GM13976 (cell line): ENCODE measurements at regions not wholly inside any gene's neighbourhood (a gene's known extent, or its start where the extent isn't known, plus 50 kb on each side); places are given as distances from the start of the nearest gene placed in this dataset.

Source experiments
- DNase-seq: peaks from one replicate; pipeline ENCODE4 v3.0.0; 2012; ENCODE audit warnings: low spot score
- in situ Hi-C: fragments of 300-500 bp; cut with MboI; formaldehyde crosslinking; loops from one replicate; pipeline ENCODE4 v1.12.0; 2022; ENCODE audit warnings: low sequenced_read_pairs, mixed read lengths, inconsistent platforms; ENCODE audit not compliant: unreplicated experiment
- TF ChIP-seq, protein P1 (sequence below): IDR thresholded peaks from 2 replicates; pipeline ENCODE4 v1.5.1; 2012; ENCODE audit warnings: borderline replicate concordance, mild to moderate bottlenecking; ENCODE audit not compliant: insufficient read depth; ENCODE audit errors: extremely low read depth, missing control alignments, control extremely low read depth

DNA sequence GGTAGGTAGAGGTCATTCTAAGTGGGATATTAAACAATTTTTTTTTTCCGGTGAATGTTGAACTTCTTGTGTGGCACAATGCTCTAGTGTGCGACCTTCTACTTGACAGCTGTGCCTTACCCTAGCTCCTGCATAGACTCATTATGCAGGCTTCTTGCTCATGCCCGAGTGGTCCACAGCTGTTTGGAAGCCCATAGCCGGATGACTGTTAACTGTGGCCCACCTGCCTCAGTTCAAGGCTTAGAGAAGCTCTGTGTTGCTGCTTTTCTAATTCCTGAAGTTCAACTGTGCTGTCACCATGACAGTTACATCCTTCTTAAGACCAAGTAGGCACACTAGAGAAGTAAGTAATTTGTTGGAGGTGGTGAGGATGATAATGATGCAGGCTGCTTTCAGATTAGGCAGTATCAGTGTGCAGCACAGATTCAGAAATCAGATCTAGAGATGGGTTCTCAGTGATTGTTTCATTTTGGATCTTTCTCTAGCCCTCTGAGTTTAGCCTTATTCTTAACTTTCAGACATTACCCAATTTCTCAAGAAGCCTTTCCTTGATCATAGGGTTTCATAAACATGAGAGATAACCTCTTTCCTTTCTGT is 278.4 kb downstream of the PHF14 start:
- no peak for DNase-seq
- in situ Hi-C loops: no loop called here
- TF ChIP-seq, protein P1, sequence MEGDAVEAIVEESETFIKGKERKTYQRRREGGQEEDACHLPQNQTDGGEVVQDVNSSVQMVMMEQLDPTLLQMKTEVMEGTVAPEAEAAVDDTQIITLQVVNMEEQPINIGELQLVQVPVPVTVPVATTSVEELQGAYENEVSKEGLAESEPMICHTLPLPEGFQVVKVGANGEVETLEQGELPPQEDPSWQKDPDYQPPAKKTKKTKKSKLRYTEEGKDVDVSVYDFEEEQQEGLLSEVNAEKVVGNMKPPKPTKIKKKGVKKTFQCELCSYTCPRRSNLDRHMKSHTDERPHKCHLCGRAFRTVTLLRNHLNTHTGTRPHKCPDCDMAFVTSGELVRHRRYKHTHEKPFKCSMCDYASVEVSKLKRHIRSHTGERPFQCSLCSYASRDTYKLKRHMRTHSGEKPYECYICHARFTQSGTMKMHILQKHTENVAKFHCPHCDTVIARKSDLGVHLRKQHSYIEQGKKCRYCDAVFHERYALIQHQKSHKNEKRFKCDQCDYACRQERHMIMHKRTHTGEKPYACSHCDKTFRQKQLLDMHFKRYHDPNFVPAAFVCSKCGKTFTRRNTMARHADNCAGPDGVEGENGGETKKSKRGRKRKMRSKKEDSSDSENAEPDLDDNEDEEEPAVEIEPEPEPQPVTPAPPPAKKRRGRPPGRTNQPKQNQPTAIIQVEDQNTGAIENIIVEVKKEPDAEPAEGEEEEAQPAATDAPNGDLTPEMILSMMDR: no peak

DNA sequence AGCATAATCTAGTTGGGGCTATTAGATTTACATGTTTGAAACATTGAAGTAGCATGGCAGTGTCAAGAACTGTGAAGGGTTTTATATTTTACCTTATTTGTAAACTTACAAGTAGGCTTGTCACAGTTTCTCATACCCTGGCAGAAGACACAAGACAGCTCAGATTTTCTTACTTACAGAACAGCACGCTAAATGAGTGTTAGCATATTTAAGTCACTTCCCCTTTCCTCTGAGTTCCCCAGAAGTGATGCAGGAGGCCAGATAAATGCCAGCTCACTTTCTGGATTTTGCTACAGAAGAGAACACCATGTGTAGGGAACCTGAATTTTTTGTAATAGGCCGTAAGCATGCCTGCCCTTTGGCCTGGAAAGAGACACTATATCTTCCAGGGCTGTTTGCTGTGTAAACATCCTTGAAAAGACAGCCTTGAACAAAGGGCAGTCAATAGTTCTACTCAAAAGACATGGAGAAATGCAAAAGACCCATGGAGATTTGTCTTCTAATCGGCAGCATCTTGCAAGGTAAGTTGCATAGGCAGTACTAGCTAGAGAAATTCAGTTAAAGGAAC is 279.1 kb downstream of the PHF14 start:
- no peak for DNase-seq
- TF ChIP-seq, protein P1: no peak
- in situ Hi-C loops: no loop called here

DNA sequence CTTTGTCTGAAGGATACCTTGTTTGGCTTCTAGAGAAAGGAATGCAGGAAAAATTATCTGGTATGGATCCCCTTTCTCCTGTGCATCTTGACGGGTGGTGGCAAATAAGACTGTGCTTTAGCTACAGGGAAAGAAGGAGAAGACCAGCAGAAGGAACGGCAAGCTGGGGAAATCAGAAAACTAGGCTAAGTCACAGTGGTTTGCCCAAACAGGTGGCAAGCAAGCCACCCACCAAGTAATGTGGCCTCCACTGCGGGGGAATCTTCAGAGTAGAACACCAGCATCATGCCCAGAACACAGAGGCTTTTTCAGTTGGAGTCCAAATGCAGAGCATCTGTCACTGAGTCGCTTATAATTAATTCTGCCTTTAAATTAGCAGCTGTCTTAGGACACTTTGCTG is 282.8 kb downstream of the PHF14 start:
- in situ Hi-C loops: no loop called here
- TF ChIP-seq, protein P1: no peak
- no peak for DNase-seq

DNA sequence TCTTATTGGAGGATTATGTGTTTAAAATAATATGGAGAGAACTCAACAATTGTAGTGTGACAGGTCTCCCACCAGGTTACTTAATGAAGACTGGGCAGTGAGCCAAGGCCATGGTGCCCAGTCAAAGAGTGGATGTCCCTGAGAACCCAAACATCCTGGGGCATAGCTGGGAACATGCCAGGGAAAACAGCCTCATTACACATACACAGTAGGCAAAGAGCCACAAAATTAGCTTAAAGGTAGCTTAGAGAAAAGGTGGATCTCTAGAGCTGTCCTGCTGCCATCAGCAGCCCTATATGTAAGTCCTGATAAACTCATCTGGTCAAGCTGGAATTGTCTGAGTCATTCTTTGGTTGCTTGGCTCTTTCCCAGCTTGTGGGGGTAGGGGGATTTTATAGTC is 287.8 kb downstream of the PHF14 start:
- TF ChIP-seq, protein P1: no peak
- no peak for DNase-seq
- in situ Hi-C loops: no loop called here

DNA sequence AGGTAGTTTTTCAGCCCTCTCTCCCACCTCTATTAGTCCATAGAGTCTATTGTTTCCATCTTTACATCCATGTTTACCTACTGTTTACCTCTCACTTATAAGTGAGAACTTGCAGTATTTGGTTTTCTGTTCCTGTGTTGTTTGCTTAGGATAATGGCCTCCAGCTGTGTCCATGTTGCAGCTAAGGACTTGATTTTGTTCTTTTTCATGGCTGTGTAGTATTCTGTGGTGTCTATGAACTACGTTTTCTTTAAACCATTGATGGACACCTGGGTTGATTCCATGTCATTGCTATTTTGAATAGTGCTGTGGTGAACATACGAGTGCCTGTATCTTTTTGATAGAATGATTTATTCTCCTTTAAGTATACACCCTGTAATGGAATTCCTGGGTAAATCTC is 292.4 kb downstream of the PHF14 start:
- DNase-seq: no peak
- in situ Hi-C loops: no loop called here
- TF ChIP-seq, protein P1: no peak

DNA sequence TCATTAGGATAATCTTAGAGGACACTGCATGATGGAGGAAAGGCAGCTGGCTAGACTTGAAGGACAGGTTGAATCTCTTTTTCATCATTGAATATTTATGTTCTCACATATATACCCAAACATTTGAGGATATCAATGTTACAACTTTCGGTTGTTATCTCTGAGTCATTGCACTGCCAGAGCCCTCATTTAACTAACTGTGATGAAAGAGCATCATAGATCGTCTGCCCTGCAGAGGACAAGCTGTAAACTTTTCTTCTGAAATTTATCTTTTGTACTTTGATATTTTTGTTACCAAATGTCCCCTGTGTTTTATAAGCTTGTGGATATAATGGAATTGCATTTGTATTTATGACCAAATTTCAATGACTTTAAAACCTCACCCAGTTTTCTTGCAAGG is 298.7 kb downstream of the PHF14 start:
- DNase-seq: no peak
- TF ChIP-seq, protein P1: no peak
- in situ Hi-C loops: no loop called here

DNA sequence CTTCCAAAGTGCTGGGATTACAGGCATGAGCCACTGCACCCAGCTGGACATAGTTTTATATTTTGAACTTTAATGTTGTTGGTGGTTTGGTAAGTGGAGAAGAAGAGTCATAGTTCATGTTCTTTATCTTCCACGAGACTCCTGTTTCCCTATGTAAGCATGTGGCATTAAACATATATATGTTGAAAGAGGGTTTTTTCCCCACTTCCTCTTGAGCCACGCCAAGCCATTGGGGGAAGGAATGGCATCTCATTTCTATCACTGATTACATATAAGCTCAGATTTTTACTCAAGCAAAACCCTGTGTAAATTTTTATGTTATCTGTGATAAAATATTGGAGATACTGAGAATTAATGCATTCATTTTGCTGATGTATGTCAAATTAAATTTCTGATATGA is 300.4 kb downstream of the PHF14 start:
- DNase-seq: no peak
- TF ChIP-seq, protein P1: no peak
- in situ Hi-C loops: no loop called here
